ENCODE measurements at regions not wholly inside any gene's neighbourhood (a gene's known extent, or its start where the extent isn't known, plus 50 kb on each side); places are given as distances from the start of the nearest gene placed in this dataset.

- 77 to 81% methylated on average over 5 to 6 of the region's 6 CpGs for WGBS, 2 donors (ENCODE audit: low coverage in 1 of 2)
- DNase-seq: no peak
- no peak for TF ChIP-seq EP300 (IDR thresholded peaks at IDR 0.05; ENCODE audit: low read depth)
- TF ChIP-seq POLR2A (IDR thresholded peaks at IDR 0.05): no peak
- TF ChIP-seq POLR2AphosphoS5 (IDR thresholded peaks at IDR 0.05): no peak
- TF ChIP-seq, protein P1, sequence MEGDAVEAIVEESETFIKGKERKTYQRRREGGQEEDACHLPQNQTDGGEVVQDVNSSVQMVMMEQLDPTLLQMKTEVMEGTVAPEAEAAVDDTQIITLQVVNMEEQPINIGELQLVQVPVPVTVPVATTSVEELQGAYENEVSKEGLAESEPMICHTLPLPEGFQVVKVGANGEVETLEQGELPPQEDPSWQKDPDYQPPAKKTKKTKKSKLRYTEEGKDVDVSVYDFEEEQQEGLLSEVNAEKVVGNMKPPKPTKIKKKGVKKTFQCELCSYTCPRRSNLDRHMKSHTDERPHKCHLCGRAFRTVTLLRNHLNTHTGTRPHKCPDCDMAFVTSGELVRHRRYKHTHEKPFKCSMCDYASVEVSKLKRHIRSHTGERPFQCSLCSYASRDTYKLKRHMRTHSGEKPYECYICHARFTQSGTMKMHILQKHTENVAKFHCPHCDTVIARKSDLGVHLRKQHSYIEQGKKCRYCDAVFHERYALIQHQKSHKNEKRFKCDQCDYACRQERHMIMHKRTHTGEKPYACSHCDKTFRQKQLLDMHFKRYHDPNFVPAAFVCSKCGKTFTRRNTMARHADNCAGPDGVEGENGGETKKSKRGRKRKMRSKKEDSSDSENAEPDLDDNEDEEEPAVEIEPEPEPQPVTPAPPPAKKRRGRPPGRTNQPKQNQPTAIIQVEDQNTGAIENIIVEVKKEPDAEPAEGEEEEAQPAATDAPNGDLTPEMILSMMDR (IDR thresholded peaks at IDR 0.05): no peak
- Histone ChIP-seq H3K9me3 (no peaks in the 10 kb centered on the region), H3K4me1 (peaks cover 0 to 8% (median 0%) of the 10 kb centered on the region in 4 donors), H3K4me3 (no peak overlapping the region), H3K36me3 (no peaks in the 10 kb centered on the region), H3K27ac (no peak overlapping the region), H3K27me3 (no peaks in the 10 kb centered on the region)
- in situ Hi-C loops (cut with MboI; ENCODE audit: low pct_ligation_motif_present in 1 of 4, low pct_unique_long_range_greater_than_20kb in 1 of 4, low sequenced_read_pairs in 3 of 4): no loop called here
- intact Hi-C loops (cut with DNase I; ENCODE audit: low total_unique reads): no loop called here
Observed at GRCh38 chr4:71221510-71222466, 117.0 kb upstream of the SLC4A4 start.

DNA sequence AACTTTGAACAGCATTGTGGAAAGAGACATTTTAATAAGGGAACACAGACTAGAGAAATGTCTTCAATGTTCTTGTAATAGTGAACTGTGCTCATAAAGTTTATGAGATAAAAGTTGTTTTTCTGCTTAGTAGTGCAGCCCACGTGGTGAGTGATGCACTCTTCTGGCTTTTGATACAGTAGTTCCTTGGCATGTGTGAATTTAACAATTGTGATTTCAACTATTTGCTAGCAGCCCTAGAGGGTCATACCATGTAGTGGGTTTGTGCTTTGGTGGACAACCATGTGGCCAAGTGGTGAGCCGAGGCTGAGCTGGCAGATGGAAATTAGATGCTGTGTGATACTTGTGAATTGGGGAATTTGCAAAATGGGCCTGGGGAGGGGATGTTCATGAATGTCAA is 116.2 kb upstream of the SLC4A4 start:
- Histone ChIP-seq H3K9me3 (no peaks in the 10 kb centered on the region), H3K27ac (no peak overlapping the region), H3K36me3 (no peaks in the 10 kb centered on the region), H3K27me3 (no peaks in the 10 kb centered on the region), H3K4me3 (no peak overlapping the region), H3K4me1 (peaks cover 0 to 5% (median 0%) of the 10 kb centered on the region in 4 donors)
- in situ Hi-C loops (cut with MboI; ENCODE audit: low pct_ligation_motif_present in 1 of 4, low pct_unique_long_range_greater_than_20kb in 1 of 4, low sequenced_read_pairs in 3 of 4) (no loop called here), intact Hi-C loops (cut with DNase I; ENCODE audit: low total_unique reads) (no loop called here)
- DNase-seq: no peak
- WGBS, 2 donors (ENCODE audit: low coverage in 1 of 2): 69% methylated on average over 2 of the region's 2 CpGs; no CpG with 5 or more reads in 1 of the 2 donors
- TF ChIP-seq, protein P1 (IDR thresholded peaks at IDR 0.05): no peak
- no peak for TF ChIP-seq POLR2A (IDR thresholded peaks at IDR 0.05)
- no peak for TF ChIP-seq POLR2AphosphoS5 (IDR thresholded peaks at IDR 0.05)
- no peak for TF ChIP-seq EP300 (IDR thresholded peaks at IDR 0.05; ENCODE audit: low read depth)

DNA sequence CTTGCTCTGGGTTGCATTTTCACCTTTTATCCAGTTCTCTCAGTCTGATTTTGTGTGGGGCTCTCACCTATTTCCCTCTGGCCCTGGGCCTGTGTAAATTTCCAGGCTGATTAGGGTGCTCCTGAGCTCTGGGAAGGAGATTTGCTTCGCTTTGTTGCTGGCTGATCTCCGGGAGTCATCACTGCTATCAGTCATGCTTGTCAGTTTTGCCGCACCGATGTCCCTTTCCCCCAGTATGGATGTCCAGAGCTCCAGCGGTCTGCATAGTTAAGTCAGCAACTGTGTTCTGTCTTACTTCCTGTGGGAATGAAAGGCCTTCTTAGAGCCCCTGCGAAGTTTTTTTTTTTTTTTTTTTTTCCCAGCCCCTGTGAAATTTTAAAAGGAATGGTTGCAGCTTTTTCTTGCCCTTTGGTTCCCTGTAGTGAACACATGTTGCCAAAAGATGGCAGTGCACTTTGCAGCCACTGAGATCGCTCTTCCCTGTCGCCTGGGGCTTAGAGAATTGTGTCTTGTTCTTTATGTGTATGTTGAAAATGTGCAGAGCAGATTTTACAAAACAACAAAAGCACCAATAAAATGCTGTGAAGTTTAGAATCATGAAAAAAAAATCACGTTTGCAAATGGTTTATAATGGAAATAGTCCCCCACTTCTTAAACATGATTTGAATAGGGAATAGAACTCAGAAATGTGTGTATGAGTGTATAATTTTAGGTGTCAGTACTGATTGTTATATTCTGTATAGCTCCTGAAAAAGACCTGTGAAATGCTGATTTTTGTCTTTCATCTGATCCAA is 109.1 kb upstream of the SLC4A4 start:
- TF ChIP-seq, protein P1 (IDR thresholded peaks at IDR 0.05): peak; percentile 62 to 66 (median 63)
- TF ChIP-seq EP300 (IDR thresholded peaks at IDR 0.05; ENCODE audit: low read depth): no peak
- no peaks in the 10 kb centered on the region for H3K9me3 ChIP-seq
- H3K4me1 ChIP-seq: peaks cover 7 to 43% (median 25%) of the 10 kb centered on the region in 4 donors
- H3K4me3 ChIP-seq: no peak overlapping the region
- 18 to 21% methylated on average over 8 to 9 of the region's 9 CpGs for WGBS, 2 donors (ENCODE audit: low coverage in 1 of 2)
- intact Hi-C loops (cut with DNase I; ENCODE audit: low total_unique reads) (no loop called here), in situ Hi-C loops (cut with MboI; ENCODE audit: low pct_ligation_motif_present in 1 of 4, low pct_unique_long_range_greater_than_20kb in 1 of 4, low sequenced_read_pairs in 3 of 4) (loop anchor here in 3 of 4 donors (25.0 kb wide), 1 partner anchor 483 kb away; no protein-coding TSS in a partner anchor)
- no peaks in the 10 kb centered on the region for H3K27me3 ChIP-seq
- no peaks in the 10 kb centered on the region for H3K36me3 ChIP-seq
- peak overlapping the region; percentile 31 to 57 (median 43) for H3K27ac ChIP-seq
- DNase-seq: peak; percentile 31
